ENCODE measurements at regions not wholly inside any gene's neighbourhood (a gene's known extent, or its start where the extent isn't known, plus 50 kb on each side); places are given as distances from the start of the nearest gene placed in this dataset.
A peak's percentile ranks its signal among the peaks of the same experiment; 100 is the strongest.

DNA sequence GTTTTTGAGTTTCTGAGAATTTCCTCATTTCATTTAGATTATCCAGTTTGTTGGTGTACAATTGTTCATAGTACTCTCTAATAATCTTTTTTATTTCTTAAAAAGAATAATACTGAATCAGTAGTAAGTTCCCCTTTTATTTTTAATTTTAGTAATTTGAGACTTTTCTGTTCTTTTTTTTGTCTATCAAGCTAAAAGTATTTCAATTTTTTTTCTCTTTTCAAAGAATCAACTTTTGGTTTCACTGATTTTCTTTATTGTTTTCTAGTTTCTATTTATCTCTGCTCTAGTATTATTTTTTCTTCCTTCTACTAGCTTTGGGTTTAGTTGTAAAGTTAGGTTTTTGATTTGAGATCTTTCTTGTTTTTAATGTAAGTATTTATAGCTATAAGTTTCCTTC, 60.6 kb upstream of the ARL15 start:
- no peak for DNase-seq (ENCODE audit: low read depth)
- TF ChIP-seq, protein P1, sequence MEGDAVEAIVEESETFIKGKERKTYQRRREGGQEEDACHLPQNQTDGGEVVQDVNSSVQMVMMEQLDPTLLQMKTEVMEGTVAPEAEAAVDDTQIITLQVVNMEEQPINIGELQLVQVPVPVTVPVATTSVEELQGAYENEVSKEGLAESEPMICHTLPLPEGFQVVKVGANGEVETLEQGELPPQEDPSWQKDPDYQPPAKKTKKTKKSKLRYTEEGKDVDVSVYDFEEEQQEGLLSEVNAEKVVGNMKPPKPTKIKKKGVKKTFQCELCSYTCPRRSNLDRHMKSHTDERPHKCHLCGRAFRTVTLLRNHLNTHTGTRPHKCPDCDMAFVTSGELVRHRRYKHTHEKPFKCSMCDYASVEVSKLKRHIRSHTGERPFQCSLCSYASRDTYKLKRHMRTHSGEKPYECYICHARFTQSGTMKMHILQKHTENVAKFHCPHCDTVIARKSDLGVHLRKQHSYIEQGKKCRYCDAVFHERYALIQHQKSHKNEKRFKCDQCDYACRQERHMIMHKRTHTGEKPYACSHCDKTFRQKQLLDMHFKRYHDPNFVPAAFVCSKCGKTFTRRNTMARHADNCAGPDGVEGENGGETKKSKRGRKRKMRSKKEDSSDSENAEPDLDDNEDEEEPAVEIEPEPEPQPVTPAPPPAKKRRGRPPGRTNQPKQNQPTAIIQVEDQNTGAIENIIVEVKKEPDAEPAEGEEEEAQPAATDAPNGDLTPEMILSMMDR (conservative IDR thresholded peaks at IDR 0.05; ENCODE audit: low read depth, low read length), result no peak
- no peak overlapping the region for H3K4me3 ChIP-seq (ENCODE audit: low read depth, low read length)

DNA sequence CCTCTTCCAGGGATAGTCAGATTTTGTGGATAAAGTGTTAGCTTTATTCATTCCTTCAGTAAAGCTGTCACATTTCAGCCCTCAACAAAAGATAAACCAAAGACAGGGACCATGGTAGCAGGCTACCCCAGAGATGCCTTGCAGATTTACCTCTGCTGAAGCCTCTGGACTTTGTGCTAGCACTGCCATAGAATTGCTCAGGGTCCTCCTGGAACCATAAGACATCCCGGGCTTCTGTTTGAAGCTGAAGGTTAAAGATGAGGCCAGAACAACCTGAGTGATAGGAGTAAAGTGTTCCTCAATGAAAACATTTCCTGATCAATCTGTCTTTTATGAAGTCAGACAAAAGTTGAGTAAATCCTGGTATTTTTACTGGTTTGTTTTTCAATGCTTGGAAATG, 57.5 kb upstream of the ARL15 start:
- no peak for DNase-seq (ENCODE audit: low read depth)
- H3K4me3 ChIP-seq (ENCODE audit: low read depth, low read length), result no peak overlapping the region
- TF ChIP-seq, protein P1 (conservative IDR thresholded peaks at IDR 0.05; ENCODE audit: low read depth, low read length), result no peak

DNA sequence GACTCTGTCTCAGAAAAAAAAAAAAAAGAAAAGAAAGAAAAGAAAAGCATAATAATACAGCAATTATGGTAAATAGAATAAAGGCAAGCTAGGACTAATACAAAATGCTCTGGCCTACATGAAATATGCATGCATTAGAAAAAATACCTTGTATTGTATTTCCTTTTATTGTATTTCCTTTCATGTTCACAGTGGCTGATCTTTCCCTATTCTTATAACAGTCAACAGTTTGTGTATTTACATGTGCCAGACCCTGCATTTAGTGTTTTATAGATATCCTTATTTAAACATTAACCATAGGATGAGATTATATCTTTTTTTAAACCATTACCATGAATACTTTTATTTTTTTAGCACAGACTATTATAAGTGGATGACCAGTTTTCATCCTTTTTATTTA, 56.3 kb upstream of the ARL15 start:
- DNase-seq (ENCODE audit: low read depth), result no peak
- TF ChIP-seq, protein P1 (conservative IDR thresholded peaks at IDR 0.05; ENCODE audit: low read depth, low read length), result no peak
- H3K4me3 ChIP-seq (ENCODE audit: low read depth, low read length), result no peak overlapping the region

DNA sequence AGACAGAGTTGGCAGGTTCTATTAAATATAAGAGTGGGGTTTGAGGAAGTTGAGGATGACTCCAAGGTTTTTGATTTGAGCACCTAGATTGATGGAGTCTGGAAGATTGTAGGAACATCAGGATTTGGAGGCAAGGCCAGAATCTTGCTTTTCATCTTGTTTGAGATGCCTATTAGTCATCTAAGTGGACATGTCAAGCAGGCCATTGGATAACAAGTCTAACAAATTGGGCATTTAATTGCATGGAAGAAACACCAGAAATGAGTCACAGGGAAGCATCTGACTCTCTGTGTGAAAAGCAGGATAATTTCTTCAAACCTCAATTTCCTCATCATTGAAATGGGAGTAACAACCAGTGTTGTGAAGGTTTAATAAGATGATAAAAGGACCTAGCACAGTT, 53.3 kb upstream of the ARL15 start:
- H3K4me3 ChIP-seq (ENCODE audit: low read depth, low read length), result no peak overlapping the region
- DNase-seq (ENCODE audit: low read depth), result no peak
- TF ChIP-seq, protein P1 (conservative IDR thresholded peaks at IDR 0.05; ENCODE audit: low read depth, low read length), result no peak

DNA sequence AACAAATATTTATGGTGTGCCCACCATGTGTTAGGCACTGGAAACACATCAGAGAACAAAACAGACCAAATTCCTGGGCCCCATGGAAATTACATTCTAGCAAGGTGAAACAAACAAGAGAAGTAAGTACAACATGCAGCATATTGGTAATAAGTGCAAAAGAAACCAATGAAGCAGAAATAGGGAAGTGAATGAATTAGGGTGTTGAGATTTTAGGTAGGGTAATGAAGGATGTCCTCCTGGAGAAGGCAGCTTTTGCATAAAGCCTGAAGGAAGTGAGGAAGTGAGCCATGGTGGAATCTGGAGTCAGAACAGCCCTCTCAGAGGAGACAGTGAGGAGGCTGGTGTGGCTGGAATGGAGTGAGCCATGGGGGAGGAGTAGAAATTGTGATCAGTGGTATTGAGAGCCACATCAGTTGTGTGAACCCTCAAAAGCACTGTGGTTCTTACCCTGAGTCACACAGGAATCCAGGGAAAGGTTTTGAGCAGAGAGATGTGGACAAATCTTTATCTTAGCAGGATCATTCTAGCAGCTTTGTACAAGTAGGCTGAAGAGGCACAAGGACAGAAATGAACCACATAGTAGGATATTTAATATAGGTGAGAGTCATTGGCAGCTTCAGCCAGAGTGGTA, 52.7 kb upstream of the ARL15 start:
- TF ChIP-seq, protein P1 (conservative IDR thresholded peaks at IDR 0.05; ENCODE audit: low read depth, low read length), result no peak
- no peak overlapping the region for H3K4me3 ChIP-seq (ENCODE audit: low read depth, low read length)
- DNase-seq (ENCODE audit: low read depth), result no peak

DNA sequence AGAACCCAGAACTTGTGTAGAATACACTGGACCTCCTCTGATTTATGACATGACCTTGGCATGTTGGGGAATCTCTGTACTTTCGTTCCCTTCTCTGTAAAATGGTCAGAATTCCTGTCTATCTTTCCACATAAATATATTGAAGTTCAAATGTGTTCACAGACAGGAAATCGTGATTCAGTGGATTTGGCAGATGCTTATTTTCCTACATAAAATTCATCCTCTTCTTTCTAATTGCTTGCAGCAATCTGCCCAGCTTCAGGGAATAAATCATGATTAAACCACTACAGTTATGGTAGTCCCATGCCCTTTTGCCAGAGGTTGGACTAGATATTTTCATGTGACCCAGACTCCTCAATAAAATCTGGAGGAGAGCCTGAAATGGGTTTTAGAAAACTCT, 52.1 kb upstream of the ARL15 start:
- no peak overlapping the region for H3K4me3 ChIP-seq (ENCODE audit: low read depth, low read length)
- TF ChIP-seq, protein P1 (conservative IDR thresholded peaks at IDR 0.05; ENCODE audit: low read depth, low read length), result no peak
- peak; percentile 28 for DNase-seq (ENCODE audit: low read depth)

DNA sequence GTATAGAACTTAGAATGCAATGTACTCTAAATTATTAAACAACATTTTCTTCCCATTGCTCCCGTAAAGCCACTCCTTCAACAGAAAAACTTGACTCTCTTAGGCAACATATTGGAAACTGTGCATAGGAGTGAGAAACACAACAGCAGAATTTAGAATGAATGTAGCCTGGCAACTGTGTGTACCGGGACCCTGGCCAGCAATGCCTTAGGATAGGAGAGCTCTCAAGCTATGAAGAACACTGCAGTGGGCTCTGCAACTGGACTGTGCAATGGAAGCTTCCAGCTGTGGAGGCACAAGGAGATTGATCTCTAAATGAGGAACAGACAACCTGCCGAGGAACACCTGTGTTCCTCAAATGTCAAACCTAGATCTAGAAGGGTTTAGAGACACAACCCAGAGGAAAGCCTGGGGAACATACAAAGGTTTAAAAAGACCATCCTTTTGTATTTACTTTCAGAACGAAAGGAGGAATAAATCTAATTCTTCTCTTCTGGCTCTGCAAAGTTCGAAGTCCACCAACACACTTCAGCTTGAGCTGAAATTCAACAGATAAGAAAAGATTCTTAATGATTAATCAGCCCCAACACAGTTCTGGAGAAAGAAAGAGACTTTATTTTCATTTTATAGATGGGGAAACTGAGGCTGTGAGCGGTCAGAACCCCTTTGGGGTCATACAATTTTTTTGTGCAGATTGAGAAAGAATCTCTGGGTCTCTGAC, 51.5 kb upstream of the ARL15 start:
- TF ChIP-seq, protein P1 (conservative IDR thresholded peaks at IDR 0.05; ENCODE audit: low read depth, low read length), result no peak
- no peak overlapping the region for H3K4me3 ChIP-seq (ENCODE audit: low read depth, low read length)
- DNase-seq (ENCODE audit: low read depth), result no peak
